Spleen (tissue), 7 donors: ENCODE measurements at regions not wholly inside any gene's neighbourhood (a gene's known extent, or its start where the extent isn't known, plus 50 kb on each side); places are given as distances from the start of the nearest gene placed in this dataset.

Experiments used
- POLR2A ChIP-seq, 3 donors: fragments of 450-650 bp; IDR thresholded peaks; one replicate each; pipeline ENCODE4 v1.5.1; 2017; ENCODE audit warnings: antibody characterized with exemption in 3 of 3, mild to moderate bottlenecking in 1 of 3
- TF ChIP-seq, protein P1 (sequence below), 11 experiments: fragments of 200-600 bp in 7 of 11; fragments of 450-650 bp in 4 of 11; sonication (generic) in 4 of 11; IDR thresholded peaks in 8 of 11; conservative IDR thresholded peaks in 3 of 11; 1 replicate in 7 of 11; 2 replicates in 4 of 11; pipeline versions ENCODE4 v1.4.0 to v1.8.0; 2016 to 2021; ENCODE audit warnings: antibody characterized with exemption in 11 of 11, inconsistent platforms in 4 of 11, mild to moderate bottlenecking in 1 of 11
- donor health status: DM: no; HTN: no; CAD: no; lungs with moderate emphysema.
- donor health status: DM: no; HTN: no; CAD: no.
- donor health status: DM: no; HTN: no; CAD: no.

GRCh38 chr4:160110891-160111290 is 1008.0 kb downstream of the RAPGEF2 start:
- TF ChIP-seq POLR2A (IDR thresholded peaks at IDR 0.05), result no peak
- TF ChIP-seq, protein P1, sequence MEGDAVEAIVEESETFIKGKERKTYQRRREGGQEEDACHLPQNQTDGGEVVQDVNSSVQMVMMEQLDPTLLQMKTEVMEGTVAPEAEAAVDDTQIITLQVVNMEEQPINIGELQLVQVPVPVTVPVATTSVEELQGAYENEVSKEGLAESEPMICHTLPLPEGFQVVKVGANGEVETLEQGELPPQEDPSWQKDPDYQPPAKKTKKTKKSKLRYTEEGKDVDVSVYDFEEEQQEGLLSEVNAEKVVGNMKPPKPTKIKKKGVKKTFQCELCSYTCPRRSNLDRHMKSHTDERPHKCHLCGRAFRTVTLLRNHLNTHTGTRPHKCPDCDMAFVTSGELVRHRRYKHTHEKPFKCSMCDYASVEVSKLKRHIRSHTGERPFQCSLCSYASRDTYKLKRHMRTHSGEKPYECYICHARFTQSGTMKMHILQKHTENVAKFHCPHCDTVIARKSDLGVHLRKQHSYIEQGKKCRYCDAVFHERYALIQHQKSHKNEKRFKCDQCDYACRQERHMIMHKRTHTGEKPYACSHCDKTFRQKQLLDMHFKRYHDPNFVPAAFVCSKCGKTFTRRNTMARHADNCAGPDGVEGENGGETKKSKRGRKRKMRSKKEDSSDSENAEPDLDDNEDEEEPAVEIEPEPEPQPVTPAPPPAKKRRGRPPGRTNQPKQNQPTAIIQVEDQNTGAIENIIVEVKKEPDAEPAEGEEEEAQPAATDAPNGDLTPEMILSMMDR (IDR thresholded peaks at IDR 0.05 in 8 of 11, conservative IDR thresholded peaks at IDR 0.05 in 3 of 11), result no peak
